ENCODE measurements at regions not wholly inside any gene's neighbourhood (a gene's known extent, or its start where the extent isn't known, plus 50 kb on each side); places are given as distances from the start of the nearest gene placed in this dataset.

- no peak for DNase-seq
These were observed 54.1 kb upstream of the NUDT7 start for GRCh38 chr16:77668201-77668600.

DNA sequence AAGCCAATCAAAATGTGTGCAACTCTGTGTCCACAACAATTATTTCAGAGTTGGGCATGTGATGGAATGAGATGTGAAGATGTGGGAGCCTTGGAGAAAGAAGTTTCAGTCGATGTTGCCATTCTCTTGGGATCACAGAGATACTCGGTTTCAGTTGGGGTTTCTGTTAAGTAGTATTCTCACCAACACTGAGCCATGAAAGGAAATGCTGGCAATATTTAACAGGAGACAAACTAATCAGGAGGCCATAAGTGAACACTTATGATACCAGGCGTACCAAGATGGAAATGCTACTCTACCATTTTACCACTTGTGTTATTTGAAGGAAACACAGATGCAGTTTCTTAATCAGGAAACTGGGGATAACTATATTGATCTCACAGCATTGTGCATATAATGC, 53.3 kb upstream of the NUDT7 start:
- no peak for DNase-seq

Data from NCI-H69 (cell line).